Sigmoid colon (tissue), 4 donors: ENCODE measurements at regions not wholly inside any gene's neighbourhood (a gene's known extent, or its start where the extent isn't known, plus 50 kb on each side); places are given as distances from the start of the nearest gene placed in this dataset.

Experiments
- CTCF ChIP-seq, 4 experiments: fragments of 450-650 bp in 3 of 4; fragments of 200-600 bp in 1 of 4; IDR thresholded peaks; one replicate each; pipeline ENCODE4 v1.5.1; 2016 to 2019; ENCODE audit warnings: antibody characterized with exemption in 4 of 4, mild to moderate bottlenecking in 3 of 4, moderate library complexity in 2 of 4
- POLR2AphosphoS5 ChIP-seq, 4 donors: sonication (generic); formaldehyde crosslinking; IDR thresholded peaks; one replicate each; pipeline ENCODE4 v1.6.1; 2017; ENCODE audit warnings: antibody characterized with exemption in 4 of 4

GRCh38 chr5:159638481-159638880 lies 277.8 kb upstream of the ADRA1B start:
- TF ChIP-seq CTCF (IDR thresholded peaks at IDR 0.05) (no peak), POLR2AphosphoS5 (IDR thresholded peaks at IDR 0.05) (no peak)
